RWPE1 (cell line): ENCODE measurements at regions not wholly inside any gene's neighbourhood (a gene's known extent, or its start where the extent isn't known, plus 50 kb on each side); places are given as distances from the start of the nearest gene placed in this dataset.

Experiments used
- CTCF ChIA-PET: fragments of 350-600 bp; sonication (Branson Sonifier 250); formaldehyde crosslinking; extraction: SDS; loops from one replicate; lab custom pipeline; 2021; lab: Yijun Ruan, JAX
- POLR2A ChIA-PET: fragments of 400-600 bp; formaldehyde crosslinking; extraction: SDS; loops from one replicate; lab custom pipeline; 2020; ENCODE audit warnings: antibody characterized with exemption; ENCODE audit not compliant: low non-redundant PET; lab: Yijun Ruan, JAX
- DNase-seq: peaks from one replicate; pipeline ENCODE4 v3.0.0; 2012; ENCODE audit warnings: low spot score
- H3K27ac ChIP-seq: fragments of 450-650 bp; 2 replicates; pipeline ENCODE4 v1.5.1; 2017
- CTCF ChIP-seq: fragments of 450-650 bp; conservative IDR thresholded peaks from 2 replicates; pipeline ENCODE4 v1.5.1; 2017; ENCODE audit warnings: low read depth, mild to moderate bottlenecking

- no peak for TF ChIP-seq CTCF
- ChIA-PET POLR2A (no interaction called here), CTCF (no interaction called here)
- no peak for DNase-seq
- H3K27ac ChIP-seq, result no peak overlapping the region
Measured at GRCh38 chr6:164166996-164167395, 752.5 kb downstream of the QKI start.

GRCh38 chr6:164166515-164166914 lies 752.0 kb downstream of the QKI start:
- DNase-seq, result no peak
- TF ChIP-seq CTCF, result no peak
- ChIA-PET CTCF (no interaction called here), POLR2A (no interaction called here)
- H3K27ac ChIP-seq, result no peak overlapping the region

GRCh38 chr6:164164876-164165275 lies 750.4 kb downstream of the QKI start:
- ChIA-PET CTCF (interaction anchor here (0.7 to 0.9 kb wide), 2 partner anchors 155 to 1125 kb away, joined by 3 to 7 read pairs; no protein-coding TSS in a partner anchor), POLR2A (no interaction called here)
- no peak overlapping the region for H3K27ac ChIP-seq
- DNase-seq, result no peak
- no peak for TF ChIP-seq CTCF

GRCh38 chr6:164163239-164163638 lies 748.7 kb downstream of the QKI start:
- no peak for TF ChIP-seq CTCF
- H3K27ac ChIP-seq, result no peak overlapping the region
- ChIA-PET CTCF (no interaction called here), POLR2A (no interaction called here)
- no peak for DNase-seq

DNA sequence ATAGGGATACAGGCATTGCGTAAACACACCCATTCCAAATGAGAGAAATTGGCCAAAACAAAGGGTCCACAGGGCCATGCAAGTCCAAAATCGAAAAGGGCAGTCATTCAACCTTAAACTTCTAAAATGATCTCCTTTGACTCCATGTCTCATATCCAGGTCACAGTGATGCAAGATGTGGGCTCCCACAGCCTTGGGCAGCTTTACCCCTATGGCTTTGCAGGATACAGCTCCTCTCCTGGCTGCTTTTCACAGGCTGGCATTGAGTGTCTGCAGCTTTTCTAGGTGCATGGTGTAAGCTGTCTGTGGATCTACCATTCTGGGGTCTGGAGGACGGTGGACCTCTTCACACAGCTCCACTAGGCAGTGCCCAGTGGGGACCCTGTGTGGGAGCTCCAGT lies 744.5 kb downstream of the QKI start:
- no peak overlapping the region for H3K27ac ChIP-seq
- DNase-seq, result no peak
- ChIA-PET CTCF (no interaction called here), POLR2A (no interaction called here)
- no peak for TF ChIP-seq CTCF

- no peak for TF ChIP-seq CTCF
- POLR2A ChIA-PET, result no interaction called here
- no peak overlapping the region for H3K27ac ChIP-seq
- CTCF ChIA-PET, result no interaction called here
- no peak for DNase-seq
Measured at GRCh38 chr6:164154588-164154987, 740.1 kb downstream of the QKI start.

GRCh38 chr6:164152611-164153010 lies 738.1 kb downstream of the QKI start:
- no peak for DNase-seq
- H3K27ac ChIP-seq, result no peak overlapping the region
- CTCF ChIA-PET, result interaction anchor here (0.5 to 0.6 kb wide), 2 partner anchors 412 to 438 kb away, joined by 3 read pairs; no protein-coding TSS in a partner anchor
- TF ChIP-seq CTCF, result no peak
- POLR2A ChIA-PET, result no interaction called here
